ENCODE measurements at regions not wholly inside any gene's neighbourhood (a gene's known extent, or its start where the extent isn't known, plus 50 kb on each side); places are given as distances from the start of the nearest gene placed in this dataset.

DNA sequence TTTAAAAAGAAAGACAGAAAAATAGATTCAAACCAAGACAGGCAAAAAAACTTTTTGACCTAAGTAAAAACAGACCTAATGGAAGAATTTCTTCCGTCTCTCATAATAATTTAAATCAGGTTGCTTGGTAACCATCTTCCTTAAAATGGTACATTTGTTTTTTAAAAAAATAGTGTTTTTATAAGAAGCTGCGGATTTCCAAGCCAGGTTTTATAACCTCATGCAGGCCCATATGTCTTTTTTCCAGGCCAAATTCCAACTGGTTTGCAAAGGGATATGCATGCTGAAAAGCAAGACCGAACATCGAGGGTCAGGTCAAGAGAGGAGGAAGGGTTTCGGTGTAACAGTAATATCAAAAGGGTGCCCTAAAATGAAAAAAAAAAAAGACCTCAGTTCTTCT is 172.9 kb downstream of the MAIP1 start:
- ATAC-seq (no peak), DNase-seq (no peak)
- H3K36me3 Mint-ChIP-seq (ENCODE audit: insufficient read depth), result no peaks in the 10 kb centered on the region
- peaks cover 2% of the 10 kb centered on the region for H3K27me3 Mint-ChIP-seq (ENCODE audit: low read depth)
- no peaks in the 10 kb centered on the region for H3K4me1 Mint-ChIP-seq (ENCODE audit: low read depth)
- H3K4me3 Mint-ChIP-seq, result no peak overlapping the region
- no peaks in the 10 kb centered on the region for H3K9me3 Mint-ChIP-seq

DNA sequence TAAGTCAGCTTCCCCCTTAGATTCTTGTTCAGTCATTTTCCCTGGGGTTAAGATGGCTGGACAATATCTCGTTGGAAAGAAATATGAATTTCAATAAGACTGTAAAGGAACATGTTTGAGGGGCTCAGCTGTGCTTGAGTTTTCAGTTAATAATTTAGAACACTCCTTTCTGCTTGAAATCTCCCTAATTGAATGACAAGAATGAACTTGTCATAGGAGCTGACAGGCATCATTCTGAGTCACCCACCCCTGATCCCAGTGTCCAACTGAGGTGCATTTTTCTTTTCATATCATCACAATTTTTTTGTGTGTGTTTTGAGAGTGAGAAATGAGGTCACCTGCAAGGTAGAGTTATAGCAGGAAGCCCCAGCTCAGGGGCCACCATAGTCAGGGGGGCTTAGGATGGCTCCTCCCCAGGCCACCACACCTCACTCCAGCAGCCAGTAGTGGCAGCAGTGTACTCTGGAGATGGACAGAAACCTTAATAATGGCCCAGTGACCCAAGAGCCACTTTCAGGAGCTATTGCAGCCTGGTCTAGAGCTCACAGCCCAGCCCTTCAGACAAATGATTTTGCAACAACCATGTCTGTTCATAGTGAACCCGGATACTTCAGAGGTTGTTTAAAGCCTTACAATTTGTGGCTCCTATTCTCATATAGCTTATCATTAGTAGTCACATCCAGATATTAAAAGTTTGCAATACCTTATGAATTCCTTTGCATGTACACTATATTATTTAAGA is 174.5 kb downstream of the MAIP1 start:
- ATAC-seq (no peak), DNase-seq (no peak)
- Mint-ChIP-seq H3K9me3 (no peaks in the 10 kb centered on the region), H3K4me1 (ENCODE audit: low read depth) (no peaks in the 10 kb centered on the region), H3K36me3 (ENCODE audit: insufficient read depth) (no peaks in the 10 kb centered on the region), H3K27me3 (ENCODE audit: low read depth) (peaks cover 2% of the 10 kb centered on the region), H3K4me3 (no peak overlapping the region)

DNA sequence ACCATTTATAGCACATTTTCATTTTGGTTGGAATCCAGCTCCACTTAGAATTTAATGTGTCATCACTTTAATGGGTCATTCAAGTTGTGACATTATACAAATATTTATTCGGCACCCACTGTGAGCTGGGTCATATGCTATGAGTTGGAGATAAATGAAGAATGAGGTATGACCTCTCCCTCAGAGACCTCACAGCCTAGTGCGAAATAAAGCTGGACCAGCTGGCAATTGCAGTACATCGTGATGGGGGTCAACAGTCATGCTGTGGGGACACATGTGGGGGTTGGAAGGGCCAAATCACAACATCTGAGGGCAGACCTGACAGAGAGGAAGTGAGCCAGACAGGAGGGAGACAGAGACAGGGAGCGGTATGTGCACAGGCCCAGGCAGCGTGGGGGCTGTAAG is 175.4 kb downstream of the MAIP1 start:
- Mint-ChIP-seq H3K4me3 (no peak overlapping the region), H3K36me3 (ENCODE audit: insufficient read depth) (no peaks in the 10 kb centered on the region), H3K4me1 (ENCODE audit: low read depth) (no peaks in the 10 kb centered on the region), H3K9me3 (no peaks in the 10 kb centered on the region), H3K27me3 (ENCODE audit: low read depth) (peaks cover 2% of the 10 kb centered on the region)
- DNase-seq, result no peak
- ATAC-seq, result no peak

- H3K4me1 Mint-ChIP-seq (ENCODE audit: low read depth), result no peaks in the 10 kb centered on the region
- ATAC-seq, result no peak
- no peak for DNase-seq
- no peaks in the 10 kb centered on the region for H3K9me3 Mint-ChIP-seq
- H3K27me3 Mint-ChIP-seq (ENCODE audit: low read depth), result peaks cover 2% of the 10 kb centered on the region
- no peaks in the 10 kb centered on the region for H3K36me3 Mint-ChIP-seq (ENCODE audit: insufficient read depth)
- no peak overlapping the region for H3K4me3 Mint-ChIP-seq
Observed at GRCh38 chr2:200131307-200131706, 175.2 kb upstream of the SPATS2L start.

GRCh38 chr2:200135082-200135481 is 171.4 kb upstream of the SPATS2L start:
- Mint-ChIP-seq H3K4me3 (no peak overlapping the region), H3K27me3 (ENCODE audit: low read depth) (no peaks in the 10 kb centered on the region), H3K36me3 (ENCODE audit: insufficient read depth) (no peaks in the 10 kb centered on the region), H3K9me3 (no peaks in the 10 kb centered on the region), H3K4me1 (ENCODE audit: low read depth) (no peaks in the 10 kb centered on the region)
- ATAC-seq, result no peak
- no peak for DNase-seq

DNA sequence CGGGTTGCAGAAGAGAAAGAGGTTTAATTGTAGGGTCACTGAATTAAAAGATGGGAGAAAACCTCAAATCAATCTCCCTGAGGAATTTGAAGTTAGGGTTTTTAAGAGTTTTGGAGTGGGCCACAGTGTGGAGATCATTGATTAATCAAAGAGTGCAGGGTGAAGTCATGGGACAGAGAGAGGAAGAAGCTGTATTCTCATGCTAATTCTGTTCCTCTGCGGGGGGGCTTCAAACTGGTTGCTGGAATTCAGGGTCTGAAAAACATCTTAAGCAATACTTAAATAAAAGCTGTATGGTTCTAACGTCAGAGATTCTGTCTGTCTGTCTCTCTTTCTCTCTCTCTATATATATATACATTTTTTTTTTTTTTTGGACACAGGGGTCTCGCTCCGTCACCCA is 169.8 kb upstream of the SPATS2L start:
- H3K36me3 Mint-ChIP-seq (ENCODE audit: insufficient read depth), result no peaks in the 10 kb centered on the region

GRCh38 chr2:200137271-200137670 is 169.2 kb upstream of the SPATS2L start:
- peaks cover 2% of the 10 kb centered on the region for H3K27me3 Mint-ChIP-seq (ENCODE audit: low read depth)
- H3K4me1 Mint-ChIP-seq (ENCODE audit: low read depth), result no peaks in the 10 kb centered on the region
- no peaks in the 10 kb centered on the region for H3K36me3 Mint-ChIP-seq (ENCODE audit: insufficient read depth)
- DNase-seq, result no peak
- no peak for ATAC-seq
- H3K9me3 Mint-ChIP-seq, result no peaks in the 10 kb centered on the region
- H3K4me3 Mint-ChIP-seq, result no peak overlapping the region

More for the DNA sequence above, 169.8 kb upstream of the SPATS2L start:
- ATAC-seq, result no peak
- DNase-seq, result no peak
- no peaks in the 10 kb centered on the region for H3K4me1 Mint-ChIP-seq (ENCODE audit: low read depth)
- H3K27me3 Mint-ChIP-seq (ENCODE audit: low read depth), result peaks cover 2% of the 10 kb centered on the region
- no peaks in the 10 kb centered on the region for H3K9me3 Mint-ChIP-seq
- H3K4me3 Mint-ChIP-seq, result no peak overlapping the region

- no peak for ATAC-seq
- H3K4me3 Mint-ChIP-seq, result no peak overlapping the region
- H3K9me3 Mint-ChIP-seq, result no peaks in the 10 kb centered on the region
- DNase-seq, result no peak
- H3K36me3 Mint-ChIP-seq (ENCODE audit: insufficient read depth), result no peaks in the 10 kb centered on the region
- H3K4me1 Mint-ChIP-seq (ENCODE audit: low read depth), result no peaks in the 10 kb centered on the region
- peaks cover 2% of the 10 kb centered on the region for H3K27me3 Mint-ChIP-seq (ENCODE audit: low read depth)
Observed at GRCh38 chr2:200137691-200138090, 168.8 kb upstream of the SPATS2L start.

- no peak for DNase-seq
- ATAC-seq, result no peak
- Mint-ChIP-seq H3K27me3 (ENCODE audit: low read depth) (peaks cover 2% of the 10 kb centered on the region), H3K4me1 (ENCODE audit: low read depth) (no peaks in the 10 kb centered on the region), H3K4me3 (no peak overlapping the region), H3K36me3 (ENCODE audit: insufficient read depth) (no peaks in the 10 kb centered on the region), H3K9me3 (peaks cover 4% of the 10 kb centered on the region)
Observed at GRCh38 chr2:200138391-200139124, 167.9 kb upstream of the SPATS2L start.

- Mint-ChIP-seq H3K4me3 (no peak overlapping the region), H3K27me3 (ENCODE audit: low read depth) (peaks cover 14% of the 10 kb centered on the region), H3K36me3 (ENCODE audit: insufficient read depth) (no peaks in the 10 kb centered on the region), H3K9me3 (peaks cover 15% of the 10 kb centered on the region), H3K4me1 (ENCODE audit: low read depth) (no peaks in the 10 kb centered on the region)
- DNase-seq, result no peak
- no peak for ATAC-seq
Observed at GRCh38 chr2:200144571-200144970, 161.9 kb upstream of the SPATS2L start.

DNA sequence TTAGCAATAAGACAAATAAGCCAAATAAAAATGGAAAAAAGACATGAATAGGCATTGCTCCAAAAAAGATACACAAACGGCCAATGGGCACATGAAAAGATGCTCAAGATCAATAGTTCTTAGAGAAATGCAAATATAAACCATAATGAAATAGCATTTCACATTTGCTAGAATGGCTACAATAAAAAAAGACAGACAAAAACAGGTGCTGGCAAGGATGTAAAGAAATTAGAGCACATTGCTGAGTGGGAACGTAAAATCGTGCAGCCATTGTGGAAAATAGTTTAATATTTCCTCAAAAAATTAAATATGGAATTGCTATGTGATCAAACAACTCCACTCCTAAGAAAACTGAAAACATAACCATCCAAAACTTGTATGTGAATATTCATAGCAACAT is 160.0 kb upstream of the SPATS2L start:
- Mint-ChIP-seq H3K36me3 (ENCODE audit: insufficient read depth) (no peaks in the 10 kb centered on the region), H3K27me3 (ENCODE audit: low read depth) (peaks cover 12% of the 10 kb centered on the region), H3K9me3 (peaks cover 28% of the 10 kb centered on the region), H3K4me3 (no peak overlapping the region), H3K4me1 (ENCODE audit: low read depth) (no peaks in the 10 kb centered on the region)
- DNase-seq (no peak), ATAC-seq (no peak)

- Mint-ChIP-seq H3K27me3 (ENCODE audit: low read depth) (peaks cover 12% of the 10 kb centered on the region), H3K9me3 (peaks cover 32% of the 10 kb centered on the region), H3K36me3 (ENCODE audit: insufficient read depth) (no peaks in the 10 kb centered on the region), H3K4me1 (ENCODE audit: low read depth) (no peaks in the 10 kb centered on the region), H3K4me3 (no peak overlapping the region)
- DNase-seq (no peak), ATAC-seq (no peak)
Observed at GRCh38 chr2:200147371-200147770, 159.1 kb upstream of the SPATS2L start.

DNA sequence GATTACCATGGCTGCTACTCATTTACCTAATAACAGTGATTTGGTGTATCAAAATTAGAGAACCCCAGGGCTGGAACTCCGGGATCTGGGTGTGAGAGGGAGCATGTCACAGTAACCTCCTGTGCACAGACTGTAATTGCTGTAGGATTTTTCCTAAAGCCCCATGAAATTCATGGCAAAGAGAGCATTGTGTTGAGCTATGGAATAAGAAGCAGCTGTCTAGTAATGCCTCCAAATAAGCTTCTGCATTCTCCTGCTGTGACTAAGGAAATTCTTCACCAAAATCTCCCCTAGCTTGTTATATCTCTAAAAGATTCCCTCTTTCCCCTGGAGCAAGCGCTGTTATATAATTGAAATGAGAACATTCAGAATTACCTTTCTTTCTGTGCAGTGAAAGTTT is 158.1 kb upstream of the SPATS2L start:
- DNase-seq (no peak), ATAC-seq (no peak)
- Mint-ChIP-seq H3K27me3 (ENCODE audit: low read depth) (peaks cover 12% of the 10 kb centered on the region), H3K36me3 (ENCODE audit: insufficient read depth) (no peaks in the 10 kb centered on the region), H3K4me1 (ENCODE audit: low read depth) (no peaks in the 10 kb centered on the region), H3K4me3 (no peak overlapping the region), H3K9me3 (peaks cover 34% of the 10 kb centered on the region)

DNA sequence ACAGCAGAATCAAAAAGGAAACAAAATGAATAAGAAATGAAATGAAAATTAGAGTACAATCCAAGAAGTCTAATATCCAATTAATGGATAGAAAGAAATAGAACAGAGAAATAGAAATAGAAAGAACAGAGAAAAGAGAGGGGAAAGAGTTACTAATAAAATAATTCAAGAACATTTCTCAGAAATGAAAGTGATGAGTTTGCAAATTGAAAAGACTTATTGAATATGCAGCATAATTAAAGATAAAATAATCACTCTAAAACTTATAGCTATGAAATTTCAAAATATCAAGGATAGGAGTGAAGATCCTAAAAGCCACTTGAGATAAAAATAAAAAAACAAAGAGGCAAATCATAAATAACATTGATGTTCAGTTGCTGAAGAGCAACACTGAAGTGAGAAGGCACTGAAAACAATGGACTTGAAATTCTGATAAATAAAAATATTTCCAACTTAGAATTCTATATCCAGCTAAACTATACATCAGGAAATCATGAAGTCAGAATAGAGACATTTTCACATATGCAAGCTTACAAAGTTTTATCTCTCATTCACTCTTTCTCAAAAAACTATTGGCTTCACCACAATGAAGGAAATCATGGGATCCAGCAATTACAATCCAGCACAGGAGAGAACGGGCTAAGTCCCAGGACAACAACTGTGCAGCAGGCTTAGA is 155.9 kb upstream of the SPATS2L start:
- H3K36me3 Mint-ChIP-seq (ENCODE audit: insufficient read depth), result no peaks in the 10 kb centered on the region
- H3K4me1 Mint-ChIP-seq (ENCODE audit: low read depth), result no peaks in the 10 kb centered on the region
- H3K27me3 Mint-ChIP-seq (ENCODE audit: low read depth), result peaks cover 8% of the 10 kb centered on the region
- no peak overlapping the region for H3K4me3 Mint-ChIP-seq
- no peak for ATAC-seq
- peaks cover 22% of the 10 kb centered on the region for H3K9me3 Mint-ChIP-seq
- no peak for DNase-seq

DNA sequence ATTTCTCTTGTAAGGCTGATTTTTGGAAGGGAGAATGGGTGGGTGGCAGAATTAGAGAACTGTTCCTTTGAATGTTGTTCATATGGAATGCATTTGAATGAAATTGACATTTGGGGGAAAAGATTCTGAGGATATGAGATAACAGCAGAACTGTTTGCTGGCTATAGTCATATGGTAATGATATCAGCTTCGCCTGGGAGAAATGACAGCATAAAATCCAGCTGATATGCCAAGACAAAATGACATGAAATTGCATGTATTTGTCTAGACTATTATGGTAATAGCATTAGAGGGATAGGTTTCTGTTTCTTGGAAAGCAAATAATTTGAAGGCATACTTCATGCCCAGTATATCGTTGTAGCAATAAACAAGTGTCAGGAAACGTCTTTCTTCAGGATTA is 150.8 kb upstream of the SPATS2L start:
- Mint-ChIP-seq H3K4me1 (ENCODE audit: low read depth) (no peaks in the 10 kb centered on the region), H3K9me3 (peaks cover 12% of the 10 kb centered on the region), H3K36me3 (ENCODE audit: insufficient read depth) (no peaks in the 10 kb centered on the region), H3K27me3 (ENCODE audit: low read depth) (peaks cover 5% of the 10 kb centered on the region), H3K4me3 (no peak overlapping the region)
- ATAC-seq (no peak), DNase-seq (no peak)
